ENCODE measurements at regions not wholly inside any gene's neighbourhood (a gene's known extent, or its start where the extent isn't known, plus 50 kb on each side); places are given as distances from the start of the nearest gene placed in this dataset.

- H3K36me3 Mint-ChIP-seq, result no peaks in the 10 kb centered on the region
- H3K27me3 Mint-ChIP-seq, result peaks cover 5% of the 10 kb centered on the region
- no peak for DNase-seq
- CTCF ChIA-PET, result no interaction called here
- ATAC-seq, result no peak
- H3K27ac Mint-ChIP-seq, result no peak overlapping the region
- H3K4me3 Mint-ChIP-seq, result no peak overlapping the region
- H3K4me1 Mint-ChIP-seq, result peaks cover 12% of the 10 kb centered on the region
- peaks cover 2% of the 10 kb centered on the region for H3K9me3 Mint-ChIP-seq (ENCODE audit: low read depth)
Measured at GRCh38 chr1:229752679-229753078, 126.6 kb downstream of the URB2 start.

- H3K27me3 Mint-ChIP-seq, result peaks cover 2% of the 10 kb centered on the region
- ATAC-seq (peak; percentile 42), DNase-seq (no peak)
- H3K9me3 Mint-ChIP-seq (ENCODE audit: low read depth), result peaks cover under 1% of the 10 kb centered on the region
- CTCF ChIA-PET, result no interaction called here
- H3K4me3 Mint-ChIP-seq, result peak overlapping the region; percentile 16
- H3K36me3 Mint-ChIP-seq, result no peaks in the 10 kb centered on the region
- peaks cover 25% of the 10 kb centered on the region for H3K4me1 Mint-ChIP-seq
- peak overlapping the region; percentile 57 for H3K27ac Mint-ChIP-seq
Measured at GRCh38 chr1:229753764-229754551, 127.9 kb downstream of the URB2 start.

- DNase-seq (no peak), ATAC-seq (no peak)
- H3K36me3 Mint-ChIP-seq, result no peaks in the 10 kb centered on the region
- no peak overlapping the region for H3K4me3 Mint-ChIP-seq
- H3K9me3 Mint-ChIP-seq (ENCODE audit: low read depth), result no peaks in the 10 kb centered on the region
- CTCF ChIA-PET, result interaction anchor here (1.1 kb wide), 1 partner anchor 38 kb away, joined by 3 read pairs; no protein-coding TSS in a partner anchor
- peaks cover 30% of the 10 kb centered on the region for H3K4me1 Mint-ChIP-seq
- H3K27ac Mint-ChIP-seq, result no peak overlapping the region
- peaks cover 4% of the 10 kb centered on the region for H3K27me3 Mint-ChIP-seq
Measured at GRCh38 chr1:229756666-229757065, 130.6 kb downstream of the URB2 start.

- peaks cover 30% of the 10 kb centered on the region for H3K4me1 Mint-ChIP-seq
- DNase-seq (no peak), ATAC-seq (no peak)
- H3K9me3 Mint-ChIP-seq (ENCODE audit: low read depth), result no peaks in the 10 kb centered on the region
- peaks cover 4% of the 10 kb centered on the region for H3K27me3 Mint-ChIP-seq
- H3K27ac Mint-ChIP-seq, result no peak overlapping the region
- no peak overlapping the region for H3K4me3 Mint-ChIP-seq
- CTCF ChIA-PET, result no interaction called here
- H3K36me3 Mint-ChIP-seq, result no peaks in the 10 kb centered on the region
Measured at GRCh38 chr1:229757226-229757625, 131.2 kb downstream of the URB2 start.

- no peak overlapping the region for H3K27ac Mint-ChIP-seq
- H3K4me3 Mint-ChIP-seq, result no peak overlapping the region
- DNase-seq (peak; percentile 48), ATAC-seq (peak; percentile 36)
- CTCF ChIA-PET, result interaction anchor here (2.0 kb wide), 1 partner anchor 18 kb away, joined by 5 read pairs; no protein-coding TSS in a partner anchor
- H3K4me1 Mint-ChIP-seq, result peaks cover 30% of the 10 kb centered on the region
- peaks cover 11% of the 10 kb centered on the region for H3K27me3 Mint-ChIP-seq
- no peaks in the 10 kb centered on the region for H3K9me3 Mint-ChIP-seq (ENCODE audit: low read depth)
- H3K36me3 Mint-ChIP-seq, result no peaks in the 10 kb centered on the region
Measured at GRCh38 chr1:229758101-229759036, 132.3 kb downstream of the URB2 start.

GRCh38 chr1:229759037-229759435 is 133.0 kb downstream of the URB2 start:
- ATAC-seq (no peak), DNase-seq (no peak)
- CTCF ChIA-PET, result interaction anchor here (2.0 kb wide), 1 partner anchor 19 kb away, joined by 5 read pairs; no protein-coding TSS in a partner anchor
- Mint-ChIP-seq H3K27ac (no peak overlapping the region), H3K36me3 (no peaks in the 10 kb centered on the region), H3K4me1 (peaks cover 27% of the 10 kb centered on the region), H3K27me3 (peaks cover 16% of the 10 kb centered on the region), H3K9me3 (ENCODE audit: low read depth) (no peaks in the 10 kb centered on the region), H3K4me3 (no peak overlapping the region)

GRCh38 chr1:229759586-229759985 is 133.5 kb downstream of the URB2 start:
- no peak overlapping the region for H3K4me3 Mint-ChIP-seq
- H3K27ac Mint-ChIP-seq, result no peak overlapping the region
- no peaks in the 10 kb centered on the region for H3K36me3 Mint-ChIP-seq
- ATAC-seq, result no peak
- H3K4me1 Mint-ChIP-seq, result peaks cover 21% of the 10 kb centered on the region
- CTCF ChIA-PET, result interaction anchor here (2.0 kb wide), 1 partner anchor 19 kb away, joined by 5 read pairs; no protein-coding TSS in a partner anchor
- peaks cover 19% of the 10 kb centered on the region for H3K27me3 Mint-ChIP-seq
- no peak for DNase-seq
- H3K9me3 Mint-ChIP-seq (ENCODE audit: low read depth), result no peaks in the 10 kb centered on the region

- no peak for ATAC-seq
- H3K4me1 Mint-ChIP-seq, result peaks cover 19% of the 10 kb centered on the region
- CTCF ChIA-PET, result no interaction called here
- H3K27me3 Mint-ChIP-seq, result peaks cover 21% of the 10 kb centered on the region
- H3K9me3 Mint-ChIP-seq (ENCODE audit: low read depth), result no peaks in the 10 kb centered on the region
- no peak overlapping the region for H3K4me3 Mint-ChIP-seq
- H3K36me3 Mint-ChIP-seq, result no peaks in the 10 kb centered on the region
- no peak for DNase-seq
- no peak overlapping the region for H3K27ac Mint-ChIP-seq
Measured at GRCh38 chr1:229760478-229760996, 134.5 kb downstream of the URB2 start.

- Mint-ChIP-seq H3K36me3 (no peaks in the 10 kb centered on the region), H3K27ac (no peak overlapping the region), H3K4me3 (no peak overlapping the region), H3K9me3 (ENCODE audit: low read depth) (no peaks in the 10 kb centered on the region), H3K4me1 (peaks cover 16% of the 10 kb centered on the region), H3K27me3 (peaks cover 27% of the 10 kb centered on the region)
- DNase-seq (no peak), ATAC-seq (no peak)
- CTCF ChIA-PET, result interaction anchor here (0.6 kb wide), 1 partner anchor 12 kb away, joined by 3 read pairs; no protein-coding TSS in a partner anchor
Measured at GRCh38 chr1:229762891-229763290, 136.8 kb downstream of the URB2 start.

GRCh38 chr1:229768232-229768631 is 142.2 kb downstream of the URB2 start:
- H3K4me1 Mint-ChIP-seq, result no peaks in the 10 kb centered on the region
- no peak for DNase-seq
- CTCF ChIA-PET, result no interaction called here
- no peaks in the 10 kb centered on the region for H3K9me3 Mint-ChIP-seq (ENCODE audit: low read depth)
- no peak overlapping the region for H3K4me3 Mint-ChIP-seq
- peaks cover 24% of the 10 kb centered on the region for H3K27me3 Mint-ChIP-seq
- H3K36me3 Mint-ChIP-seq, result no peaks in the 10 kb centered on the region
- no peak for ATAC-seq
- H3K27ac Mint-ChIP-seq, result no peak overlapping the region

GRCh38 chr1:229769006-229769405 is 143.0 kb downstream of the URB2 start:
- H3K9me3 Mint-ChIP-seq (ENCODE audit: low read depth), result no peaks in the 10 kb centered on the region
- no peak overlapping the region for H3K4me3 Mint-ChIP-seq
- H3K4me1 Mint-ChIP-seq, result no peaks in the 10 kb centered on the region
- no peak for ATAC-seq
- H3K27me3 Mint-ChIP-seq, result peaks cover 17% of the 10 kb centered on the region
- CTCF ChIA-PET, result no interaction called here
- H3K27ac Mint-ChIP-seq, result no peak overlapping the region
- DNase-seq, result no peak
- H3K36me3 Mint-ChIP-seq, result no peaks in the 10 kb centered on the region

- H3K27me3 Mint-ChIP-seq, result peaks cover 12% of the 10 kb centered on the region
- no peak overlapping the region for H3K4me3 Mint-ChIP-seq
- no peak for ATAC-seq
- CTCF ChIA-PET, result no interaction called here
- H3K9me3 Mint-ChIP-seq (ENCODE audit: low read depth), result no peaks in the 10 kb centered on the region
- H3K27ac Mint-ChIP-seq, result no peak overlapping the region
- DNase-seq, result no peak
- H3K4me1 Mint-ChIP-seq, result no peaks in the 10 kb centered on the region
- H3K36me3 Mint-ChIP-seq, result no peaks in the 10 kb centered on the region
Measured at GRCh38 chr1:229769809-229770208, 143.8 kb downstream of the URB2 start.

- Mint-ChIP-seq H3K4me3 (no peak overlapping the region), H3K36me3 (no peaks in the 10 kb centered on the region), H3K27ac (no peak overlapping the region), H3K4me1 (no peaks in the 10 kb centered on the region), H3K27me3 (peaks cover 12% of the 10 kb centered on the region), H3K9me3 (ENCODE audit: low read depth) (no peaks in the 10 kb centered on the region)
- no peak for DNase-seq
- no peak for ATAC-seq
- CTCF ChIA-PET, result no interaction called here
Measured at GRCh38 chr1:229778794-229779193, 152.7 kb downstream of the URB2 start.

Data from activated CD8-positive, alpha-beta memory T cell treated with anti-CD3 and anti-CD28 coated beads, Interleukin-2, amount 10 ng/mL, durations not matched to agents 7 days and 5 days (primary cell).